ENCODE measurements at regions not wholly inside any gene's neighbourhood (a gene's known extent, or its start where the extent isn't known, plus 50 kb on each side); places are given as distances from the start of the nearest gene placed in this dataset.

DNA sequence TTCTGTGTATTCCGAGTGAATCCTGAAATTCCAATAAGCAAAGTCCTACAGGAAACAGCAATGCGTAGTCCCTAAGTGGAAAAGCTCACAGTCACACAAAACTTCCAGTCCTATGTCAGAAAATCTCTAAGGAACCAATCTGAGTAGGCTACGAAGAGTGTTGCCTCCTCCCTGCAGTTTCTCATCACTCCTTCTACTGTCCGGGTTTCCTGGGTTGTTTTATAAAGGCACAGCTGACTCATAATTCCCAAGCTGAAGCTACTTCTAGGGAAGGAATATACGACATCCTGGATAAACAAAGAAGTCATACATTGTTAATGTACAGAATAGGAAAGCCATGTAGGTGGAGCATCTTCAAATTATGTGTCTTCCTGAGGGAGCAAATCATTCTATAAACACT, 65.7 kb upstream of the RGMA start:
- TF ChIP-seq POLR2AphosphoS5 (IDR thresholded peaks at IDR 0.05; ENCODE audit: low read depth, low read length) (no peak), TAF1 (IDR thresholded peaks at IDR 0.05; ENCODE audit: borderline replicate concordance, insufficient read depth, low read length) (no peak), SIN3A (IDR thresholded peaks at IDR 0.05; ENCODE audit: borderline replicate concordance, insufficient read depth, low read length) (no peak), FOXP2 (optimal IDR thresholded peaks at IDR 0.05; ENCODE audit: borderline replicate concordance, extremely low read depth, extremely low read length, insufficient read depth) (no peak)
- TF ChIP-seq, protein P1, sequence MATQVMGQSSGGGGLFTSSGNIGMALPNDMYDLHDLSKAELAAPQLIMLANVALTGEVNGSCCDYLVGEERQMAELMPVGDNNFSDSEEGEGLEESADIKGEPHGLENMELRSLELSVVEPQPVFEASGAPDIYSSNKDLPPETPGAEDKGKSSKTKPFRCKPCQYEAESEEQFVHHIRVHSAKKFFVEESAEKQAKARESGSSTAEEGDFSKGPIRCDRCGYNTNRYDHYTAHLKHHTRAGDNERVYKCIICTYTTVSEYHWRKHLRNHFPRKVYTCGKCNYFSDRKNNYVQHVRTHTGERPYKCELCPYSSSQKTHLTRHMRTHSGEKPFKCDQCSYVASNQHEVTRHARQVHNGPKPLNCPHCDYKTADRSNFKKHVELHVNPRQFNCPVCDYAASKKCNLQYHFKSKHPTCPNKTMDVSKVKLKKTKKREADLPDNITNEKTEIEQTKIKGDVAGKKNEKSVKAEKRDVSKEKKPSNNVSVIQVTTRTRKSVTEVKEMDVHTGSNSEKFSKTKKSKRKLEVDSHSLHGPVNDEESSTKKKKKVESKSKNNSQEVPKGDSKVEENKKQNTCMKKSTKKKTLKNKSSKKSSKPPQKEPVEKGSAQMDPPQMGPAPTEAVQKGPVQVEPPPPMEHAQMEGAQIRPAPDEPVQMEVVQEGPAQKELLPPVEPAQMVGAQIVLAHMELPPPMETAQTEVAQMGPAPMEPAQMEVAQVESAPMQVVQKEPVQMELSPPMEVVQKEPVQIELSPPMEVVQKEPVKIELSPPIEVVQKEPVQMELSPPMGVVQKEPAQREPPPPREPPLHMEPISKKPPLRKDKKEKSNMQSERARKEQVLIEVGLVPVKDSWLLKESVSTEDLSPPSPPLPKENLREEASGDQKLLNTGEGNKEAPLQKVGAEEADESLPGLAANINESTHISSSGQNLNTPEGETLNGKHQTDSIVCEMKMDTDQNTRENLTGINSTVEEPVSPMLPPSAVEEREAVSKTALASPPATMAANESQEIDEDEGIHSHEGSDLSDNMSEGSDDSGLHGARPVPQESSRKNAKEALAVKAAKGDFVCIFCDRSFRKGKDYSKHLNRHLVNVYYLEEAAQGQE (IDR thresholded peaks at IDR 0.05; ENCODE audit: insufficient read depth in 1 of 2, low read depth in 2 of 2, low read length in 2 of 2): no peak

Data from PFSK-1 (cell line).